MM.1S (cell line): ENCODE measurements at regions not wholly inside any gene's neighbourhood (a gene's known extent, or its start where the extent isn't known, plus 50 kb on each side); places are given as distances from the start of the nearest gene placed in this dataset.

Experiments
- DNase-seq: peaks from one replicate; pipeline ENCODE4 v3.0.0-alpha.2; 2015
- H2AFZ ChIP-seq: fragments of 300-600 bp; sonication (generic); 2 replicates; pipeline ENCODE4 v1.6.0; 2016; ENCODE audit warnings: antibody characterized with exemption, low read length
- H3F3A ChIP-seq: fragments of 300-600 bp; sonication (generic); 2 replicates; pipeline ENCODE4 v1.6.1; 2016; ENCODE audit warnings: mild to moderate bottlenecking, antibody characterized with exemption, low read length, moderate library complexity, mixed read lengths; ENCODE audit not compliant: insufficient read depth
- H3K27ac ChIP-seq: fragments of 300-600 bp; sonication (generic); 2 replicates; pipeline ENCODE4 v1.5.1; 2016; ENCODE audit warnings: mild to moderate bottlenecking, low read length
- H3K27me3 ChIP-seq: fragments of 300-600 bp; sonication (generic); replicated peaks from 2 replicates; pipeline ENCODE4 v1.6.0; 2016; ENCODE audit warnings: low read length; ENCODE audit not compliant: insufficient read depth
- H3K36me3 ChIP-seq: fragments of 300-600 bp; sonication (generic); replicated peaks from 2 replicates; pipeline ENCODE4 v1.6.1; 2016; ENCODE audit warnings: mild to moderate bottlenecking, low read length, mixed read lengths; ENCODE audit not compliant: insufficient read depth
- H3K4me1 ChIP-seq: fragments of 300-600 bp; sonication (generic); 2 replicates; pipeline ENCODE4 v1.6.1; 2016; ENCODE audit warnings: low read length, mixed read lengths
- H3K4me2 ChIP-seq: fragments of 300-600 bp; sonication (generic); 2 replicates; pipeline ENCODE4 v1.6.0; 2016; ENCODE audit warnings: low read depth, low read length
- H3K4me3 ChIP-seq: fragments of 300-600 bp; sonication (generic); 2 replicates; pipeline ENCODE4 v1.5.1; 2016; ENCODE audit warnings: low read length, mixed read lengths
- H3K79me2 ChIP-seq: fragments of 300-600 bp; sonication (generic); 2 replicates; pipeline ENCODE4 v1.6.1; 2016; ENCODE audit warnings: mixed run types, low read length, mixed read lengths
- H3K9ac ChIP-seq: fragments of 300-600 bp; sonication (generic); 2 replicates; pipeline ENCODE4 v1.6.1; 2016; ENCODE audit warnings: low read length, mixed read lengths
- H3K9me2 ChIP-seq: fragments of 300-600 bp; sonication (generic); replicated peaks from 2 replicates; pipeline ENCODE4 v1.6.1; 2016; ENCODE audit warnings: mild to moderate bottlenecking, low read length, mixed read lengths; ENCODE audit not compliant: insufficient read depth
- H3K9me3 ChIP-seq: fragments of 300-600 bp; sonication (generic); replicated peaks from 2 replicates; pipeline ENCODE4 v1.6.1; 2016; ENCODE audit warnings: mild to moderate bottlenecking, low read length, mixed read lengths; ENCODE audit not compliant: insufficient read depth
- H4K20me1 ChIP-seq: fragments of 300-600 bp; sonication (generic); 2 replicates; pipeline ENCODE4 v1.6.1; 2016; ENCODE audit warnings: mild to moderate bottlenecking, low read length, moderate library complexity, mixed read lengths; ENCODE audit not compliant: insufficient read depth
- CTCF ChIP-seq: fragments of 300-600 bp; sonication (generic); IDR thresholded peaks from 2 replicates; pipeline ENCODE4 v1.5.1; 2016; ENCODE audit warnings: antibody characterized with exemption, low read length, mixed read lengths
- EZH2 ChIP-seq: fragments of 300-600 bp; sonication (generic); optimal IDR thresholded peaks from 2 replicates; pipeline ENCODE3; 2017; ENCODE audit warnings: low read depth, mild to moderate bottlenecking, antibody characterized with exemption, low read length, mixed read lengths
- EZH2phosphoT487 ChIP-seq: fragments of 300-600 bp; sonication (generic); IDR thresholded peaks from 2 replicates; pipeline ENCODE4 v1.6.1; 2018; ENCODE audit warnings: antibody characterized with exemption, low read length

GRCh38 chr4:143771269-143771668, 70.8 kb upstream of the FREM3 start:
- Histone ChIP-seq H2AFZ (no peak overlapping the region), H3K4me1 (peaks cover 3% of the 10 kb centered on the region; the same call in 1 of the 2 replicates), H3K4me2 (no peak overlapping the region), H3K36me3 (no peaks in the 10 kb centered on the region), H3K27ac (no peak overlapping the region), H3F3A (no peaks in the 10 kb centered on the region), H3K9me3 (no peaks in the 10 kb centered on the region), H3K79me2 (no peaks in the 10 kb centered on the region), H3K9me2 (no peaks in the 10 kb centered on the region), H3K4me3 (no peak overlapping the region), H3K9ac (no peak overlapping the region), H4K20me1 (no peaks in the 10 kb centered on the region), H3K27me3 (no peaks in the 10 kb centered on the region)
- no peak for DNase-seq
- no peak for TF ChIP-seq EZH2
- no peak for TF ChIP-seq CTCF
- no peak for TF ChIP-seq EZH2phosphoT487

GRCh38 chr4:143768007-143768591, 67.6 kb upstream of the FREM3 start:
- H3F3A ChIP-seq: no peaks in the 10 kb centered on the region

GRCh38 chr4:143763587-143763986, 63.1 kb upstream of the FREM3 start:
- H4K20me1 ChIP-seq: no peaks in the 10 kb centered on the region
- no peak overlapping the region for H3K9ac ChIP-seq
- H2AFZ ChIP-seq: no peak overlapping the region
- H3K9me2 ChIP-seq: no peaks in the 10 kb centered on the region
- no peak overlapping the region for H3K4me2 ChIP-seq
- no peaks in the 10 kb centered on the region for H3K27me3 ChIP-seq
- no peaks in the 10 kb centered on the region for H3K9me3 ChIP-seq
- no peak for TF ChIP-seq EZH2phosphoT487
- no peak for TF ChIP-seq EZH2
- no peak for TF ChIP-seq CTCF
- no peaks in the 10 kb centered on the region for H3K79me2 ChIP-seq
- no peaks in the 10 kb centered on the region for H3K36me3 ChIP-seq
- peaks cover 3% of the 10 kb centered on the region; the same call in 1 of the 2 replicates for H3K4me1 ChIP-seq
- no peak overlapping the region for H3K27ac ChIP-seq
- no peak overlapping the region for H3K4me3 ChIP-seq
- no peak for DNase-seq
- no peaks in the 10 kb centered on the region for H3F3A ChIP-seq

More at GRCh38 chr4:143768007-143768591, 67.6 kb upstream of the FREM3 start:
- Histone ChIP-seq H3K4me3 (no peak overlapping the region), H3K79me2 (no peaks in the 10 kb centered on the region), H3K9ac (no peak overlapping the region), H3K9me2 (no peaks in the 10 kb centered on the region), H3K4me2 (no peak overlapping the region), H2AFZ (no peak overlapping the region), H3K27me3 (no peaks in the 10 kb centered on the region), H3K36me3 (no peaks in the 10 kb centered on the region), H3K27ac (no peak overlapping the region), H4K20me1 (no peaks in the 10 kb centered on the region), H3K4me1 (peaks cover 3% of the 10 kb centered on the region; the same call in 1 of the 2 replicates), H3K9me3 (no peaks in the 10 kb centered on the region)
- DNase-seq: no peak
- no peak for TF ChIP-seq CTCF
- no peak for TF ChIP-seq EZH2
- no peak for TF ChIP-seq EZH2phosphoT487
